GM20000 (cell line): ENCODE measurements at regions not wholly inside any gene's neighbourhood (a gene's known extent, or its start where the extent isn't known, plus 50 kb on each side); places are given as distances from the start of the nearest gene placed in this dataset.
"Not testable (repeated sequence)": the region's sequence is repeated elsewhere in the genome, so short reads cannot be mapped to it uniquely, and the experiment has no call there.

Experiments used
- DNase-seq: peaks from one replicate; pipeline ENCODE4 v3.0.0; 2012; ENCODE audit warnings: low spot score
- TF ChIP-seq, protein P1 (sequence below): IDR thresholded peaks from 2 replicates; pipeline ENCODE4 v1.5.1; 2012; ENCODE audit warnings: mild to moderate bottlenecking, control low read depth; ENCODE audit errors: extremely low read depth, missing control alignments

DNA sequence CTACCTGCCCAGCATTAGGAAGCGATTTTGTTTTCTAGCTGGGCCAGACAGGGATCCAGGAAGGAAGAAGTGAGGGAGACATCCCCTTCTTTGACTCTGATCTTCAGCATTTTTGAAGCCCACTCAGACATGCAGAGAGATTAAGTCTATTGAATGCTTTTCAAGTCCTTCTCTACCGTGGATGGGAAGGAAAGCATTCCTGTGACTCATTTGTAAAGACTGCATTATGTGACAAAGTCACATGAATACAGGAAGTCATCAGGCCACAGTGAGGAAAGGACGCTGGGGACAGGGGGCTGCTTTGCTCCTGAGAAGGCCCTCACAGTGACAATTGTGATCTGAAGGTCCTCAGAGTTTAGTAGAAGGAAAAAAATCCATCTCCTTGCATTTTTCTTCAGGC, 67.4 kb upstream of the GBA3 start:
- no peak for DNase-seq
- TF ChIP-seq, protein P1, sequence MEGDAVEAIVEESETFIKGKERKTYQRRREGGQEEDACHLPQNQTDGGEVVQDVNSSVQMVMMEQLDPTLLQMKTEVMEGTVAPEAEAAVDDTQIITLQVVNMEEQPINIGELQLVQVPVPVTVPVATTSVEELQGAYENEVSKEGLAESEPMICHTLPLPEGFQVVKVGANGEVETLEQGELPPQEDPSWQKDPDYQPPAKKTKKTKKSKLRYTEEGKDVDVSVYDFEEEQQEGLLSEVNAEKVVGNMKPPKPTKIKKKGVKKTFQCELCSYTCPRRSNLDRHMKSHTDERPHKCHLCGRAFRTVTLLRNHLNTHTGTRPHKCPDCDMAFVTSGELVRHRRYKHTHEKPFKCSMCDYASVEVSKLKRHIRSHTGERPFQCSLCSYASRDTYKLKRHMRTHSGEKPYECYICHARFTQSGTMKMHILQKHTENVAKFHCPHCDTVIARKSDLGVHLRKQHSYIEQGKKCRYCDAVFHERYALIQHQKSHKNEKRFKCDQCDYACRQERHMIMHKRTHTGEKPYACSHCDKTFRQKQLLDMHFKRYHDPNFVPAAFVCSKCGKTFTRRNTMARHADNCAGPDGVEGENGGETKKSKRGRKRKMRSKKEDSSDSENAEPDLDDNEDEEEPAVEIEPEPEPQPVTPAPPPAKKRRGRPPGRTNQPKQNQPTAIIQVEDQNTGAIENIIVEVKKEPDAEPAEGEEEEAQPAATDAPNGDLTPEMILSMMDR = no peak

DNA sequence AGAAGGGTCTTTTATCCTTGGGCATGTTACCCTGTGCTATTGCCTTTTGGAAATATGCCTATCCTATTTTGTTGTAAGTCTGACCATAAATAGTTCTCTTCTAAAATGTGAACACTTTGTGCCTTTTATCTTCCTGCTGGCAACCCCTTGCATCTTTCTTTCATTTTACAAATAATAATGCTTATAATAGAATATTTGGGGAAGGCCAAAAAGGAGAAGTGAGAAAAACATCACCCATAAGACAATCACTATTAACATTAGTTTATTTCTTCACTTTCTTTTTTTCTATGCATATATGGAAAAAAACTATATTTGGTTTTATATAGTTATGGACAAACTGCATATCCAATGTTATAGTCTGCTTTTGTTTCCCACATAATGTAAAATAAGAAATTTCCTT, 64.9 kb upstream of the GBA3 start:
- DNase-seq = not testable (repeated sequence)

DNA sequence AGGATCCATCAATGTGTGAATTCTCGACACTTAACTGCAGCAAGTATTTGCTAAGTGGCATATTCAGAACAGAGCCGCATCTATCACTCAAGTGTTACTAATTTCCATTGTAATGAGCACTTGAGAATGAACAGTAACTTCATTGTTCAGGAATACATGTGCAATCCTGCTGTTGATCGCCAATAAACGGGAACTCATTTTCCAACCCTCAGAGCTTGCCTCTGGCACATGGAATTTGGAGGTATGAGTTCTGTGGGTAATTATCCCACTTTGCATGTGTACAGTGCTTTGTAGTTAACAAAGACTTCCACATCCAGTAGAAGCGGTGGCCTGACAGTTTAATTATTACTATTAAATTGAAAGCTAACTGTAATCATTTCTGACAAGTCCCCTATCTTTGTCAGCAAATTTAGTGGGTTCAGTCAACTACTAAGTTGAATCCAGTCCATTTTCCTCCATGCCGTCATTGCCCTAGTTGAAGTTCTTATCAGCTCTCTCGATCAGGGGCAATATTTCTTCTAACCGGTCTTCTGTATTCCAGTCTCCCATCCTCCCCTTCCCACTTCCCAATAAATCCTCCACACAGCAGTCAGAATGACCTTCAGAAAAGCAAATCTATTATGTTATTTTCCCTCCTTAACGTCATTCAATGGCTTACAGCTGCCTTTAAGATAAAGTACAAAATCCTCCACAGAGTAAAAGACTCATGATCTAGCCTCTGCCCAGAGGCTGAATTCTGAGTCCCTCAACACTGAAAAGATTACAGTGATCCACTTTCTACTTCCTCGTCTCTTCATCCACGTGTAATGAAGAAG, 62.4 kb upstream of the GBA3 start:
- not testable (repeated sequence) for DNase-seq

- peak; percentile 36 for DNase-seq
Observed at GRCh38 chr4:22631167-22631566, 61.6 kb upstream of the GBA3 start.

GRCh38 chr4:22634541-22635181, 58.1 kb upstream of the GBA3 start:
- TF ChIP-seq, protein P1 = no peak
- DNase-seq = no peak

GRCh38 chr4:22635182-22635549, 57.6 kb upstream of the GBA3 start:
- DNase-seq = not testable (repeated sequence)

DNA sequence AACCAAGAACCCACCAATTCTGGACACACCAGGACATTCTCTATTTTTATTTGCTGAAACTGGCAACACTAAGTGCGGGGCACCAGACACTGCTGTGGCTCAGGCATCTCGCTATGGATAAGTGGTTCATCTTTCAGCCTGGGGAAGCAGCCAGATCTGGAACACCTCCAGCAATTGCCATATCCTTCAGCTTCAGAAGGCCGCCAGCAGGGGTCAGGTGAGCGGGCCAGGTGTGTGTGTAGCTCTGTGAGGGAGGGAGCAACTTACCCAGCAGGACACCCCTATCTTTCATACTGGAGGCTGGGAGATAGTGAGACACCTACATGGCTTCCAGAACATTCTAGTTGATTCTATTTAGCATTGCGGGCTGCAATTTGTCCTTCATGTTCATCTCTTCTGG, 57.0 kb upstream of the GBA3 start:
- no peak for DNase-seq

DNA sequence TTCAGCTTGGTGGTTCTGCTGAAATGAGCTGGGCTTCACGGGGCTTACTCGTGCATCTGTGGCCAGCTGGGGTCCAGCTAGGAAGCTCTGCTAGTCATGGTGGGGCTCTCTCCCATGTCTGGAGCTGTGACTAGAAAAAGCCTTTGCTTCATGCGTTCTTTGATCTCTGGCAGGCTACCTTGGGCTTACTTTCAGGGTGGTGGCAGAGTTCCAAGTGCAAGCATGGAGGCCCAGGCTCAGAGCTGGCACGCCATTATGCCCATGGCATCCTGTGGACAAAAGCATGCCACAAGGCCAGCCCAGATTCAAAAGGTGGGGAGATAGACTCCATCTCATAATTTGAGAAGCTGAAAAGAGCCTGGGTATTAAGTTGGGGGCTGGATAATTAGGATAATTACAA, 55.4 kb upstream of the GBA3 start:
- TF ChIP-seq, protein P1 = no peak
- DNase-seq = no peak

More for the DNA sequence above, 57.0 kb upstream of the GBA3 start:
- TF ChIP-seq, protein P1 = no peak
